ENCODE measurements at regions not wholly inside any gene's neighbourhood (a gene's known extent, or its start where the extent isn't known, plus 50 kb on each side); places are given as distances from the start of the nearest gene placed in this dataset.

DNA sequence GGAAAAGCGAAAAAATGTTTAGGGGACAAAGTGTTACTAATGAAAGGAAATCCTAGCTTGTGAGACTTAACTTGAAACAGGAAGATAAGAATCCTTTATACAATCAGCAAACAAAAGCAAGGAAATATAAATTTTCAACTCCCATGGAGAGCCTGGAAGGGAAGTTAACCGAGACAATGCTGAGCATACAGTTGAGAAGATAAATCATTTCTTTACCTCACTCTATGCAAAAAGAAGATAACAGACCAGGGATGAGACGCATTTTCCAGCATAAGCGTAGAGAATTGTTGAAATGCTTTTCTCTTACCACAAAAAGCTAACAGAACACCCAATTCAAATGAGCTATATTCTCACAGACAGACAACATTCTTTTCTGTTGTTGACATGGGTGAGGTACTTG is 309.6 kb downstream of the CWC27 start:
- TF ChIP-seq, protein P1, sequence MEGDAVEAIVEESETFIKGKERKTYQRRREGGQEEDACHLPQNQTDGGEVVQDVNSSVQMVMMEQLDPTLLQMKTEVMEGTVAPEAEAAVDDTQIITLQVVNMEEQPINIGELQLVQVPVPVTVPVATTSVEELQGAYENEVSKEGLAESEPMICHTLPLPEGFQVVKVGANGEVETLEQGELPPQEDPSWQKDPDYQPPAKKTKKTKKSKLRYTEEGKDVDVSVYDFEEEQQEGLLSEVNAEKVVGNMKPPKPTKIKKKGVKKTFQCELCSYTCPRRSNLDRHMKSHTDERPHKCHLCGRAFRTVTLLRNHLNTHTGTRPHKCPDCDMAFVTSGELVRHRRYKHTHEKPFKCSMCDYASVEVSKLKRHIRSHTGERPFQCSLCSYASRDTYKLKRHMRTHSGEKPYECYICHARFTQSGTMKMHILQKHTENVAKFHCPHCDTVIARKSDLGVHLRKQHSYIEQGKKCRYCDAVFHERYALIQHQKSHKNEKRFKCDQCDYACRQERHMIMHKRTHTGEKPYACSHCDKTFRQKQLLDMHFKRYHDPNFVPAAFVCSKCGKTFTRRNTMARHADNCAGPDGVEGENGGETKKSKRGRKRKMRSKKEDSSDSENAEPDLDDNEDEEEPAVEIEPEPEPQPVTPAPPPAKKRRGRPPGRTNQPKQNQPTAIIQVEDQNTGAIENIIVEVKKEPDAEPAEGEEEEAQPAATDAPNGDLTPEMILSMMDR (IDR thresholded peaks at IDR 0.05; ENCODE audit: extremely low read depth, missing control alignments): no peak

DNA sequence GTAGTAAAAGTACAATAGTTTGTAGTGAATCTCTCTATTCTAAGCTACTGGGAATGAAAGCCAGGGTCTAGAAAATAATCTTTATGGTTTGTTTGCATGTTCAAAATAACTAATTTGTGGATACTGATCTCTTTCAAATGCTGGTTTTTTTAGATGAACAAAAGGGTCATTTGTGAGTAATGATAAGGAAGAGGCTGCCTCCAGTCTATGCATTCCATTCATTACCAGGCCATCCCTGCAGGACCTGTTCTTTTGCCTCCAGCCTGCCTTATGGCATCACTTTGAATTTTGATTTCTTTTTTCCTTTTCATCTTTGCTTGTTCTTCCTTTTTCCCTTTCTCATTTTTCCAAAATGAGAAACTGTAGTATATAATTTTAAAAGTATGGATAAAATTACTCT is 312.3 kb downstream of the CWC27 start:
- TF ChIP-seq, protein P1 (IDR thresholded peaks at IDR 0.05; ENCODE audit: extremely low read depth, missing control alignments): no peak
- no peak for DNase-seq (ENCODE audit: low spot score)

More for the DNA sequence above, 309.6 kb downstream of the CWC27 start:
- DNase-seq (ENCODE audit: low spot score): no peak

DNA sequence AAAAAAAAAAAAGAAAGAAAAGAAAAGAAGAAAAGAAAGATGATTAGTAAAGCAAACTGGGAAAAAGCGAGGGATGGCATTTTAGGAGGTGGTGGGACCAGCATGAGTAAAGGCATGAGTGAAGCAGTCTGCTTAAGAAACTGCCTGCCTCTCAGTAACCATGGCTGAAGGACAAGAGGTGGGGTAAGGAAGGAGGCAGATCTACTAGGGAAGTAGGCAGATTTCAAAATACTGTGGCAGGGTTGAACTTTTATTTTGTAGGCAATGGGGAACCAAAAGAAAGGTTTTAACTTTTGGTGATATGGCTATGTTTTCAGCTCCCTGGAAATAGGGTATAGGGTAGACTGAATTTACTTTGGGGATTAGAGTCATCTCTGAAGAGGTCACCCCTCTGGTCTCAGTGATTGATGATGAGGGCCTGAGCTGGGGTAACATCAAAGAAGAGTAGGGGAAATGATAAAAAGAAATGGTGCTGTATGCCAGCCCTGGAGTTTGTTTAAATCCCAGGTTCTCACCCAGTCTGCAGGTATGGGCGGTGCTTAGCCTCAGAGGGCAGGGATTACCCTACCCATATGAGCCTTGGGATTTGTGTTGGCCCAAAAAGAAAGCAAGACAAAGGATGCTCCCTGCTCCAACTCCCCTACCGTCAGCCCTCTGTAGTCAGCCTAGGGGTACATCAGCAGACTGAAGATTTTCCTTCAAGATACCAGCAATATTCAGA is 316.2 kb downstream of the CWC27 start:
- TF ChIP-seq, protein P1 (IDR thresholded peaks at IDR 0.05; ENCODE audit: extremely low read depth, missing control alignments): no peak
- no peak for DNase-seq (ENCODE audit: low spot score)

DNA sequence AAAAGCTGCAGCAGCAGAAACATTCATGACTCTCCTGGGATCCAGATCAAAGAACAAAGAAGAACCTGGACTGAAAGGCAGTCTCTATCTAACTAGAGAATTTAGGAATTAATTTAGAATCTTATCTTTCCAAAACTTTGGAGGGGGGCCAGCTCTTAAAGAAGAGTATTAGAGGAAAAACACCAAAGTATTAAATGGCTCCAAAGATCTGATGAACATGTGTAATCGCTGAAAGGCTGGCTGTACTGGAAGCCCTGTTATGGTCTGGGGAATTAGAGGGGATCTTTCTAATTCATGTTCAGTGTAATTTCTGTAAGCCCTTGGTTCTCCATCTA is 316.8 kb downstream of the CWC27 start:
- DNase-seq (ENCODE audit: low spot score): no peak
- TF ChIP-seq, protein P1 (IDR thresholded peaks at IDR 0.05; ENCODE audit: extremely low read depth, missing control alignments): no peak

DNA sequence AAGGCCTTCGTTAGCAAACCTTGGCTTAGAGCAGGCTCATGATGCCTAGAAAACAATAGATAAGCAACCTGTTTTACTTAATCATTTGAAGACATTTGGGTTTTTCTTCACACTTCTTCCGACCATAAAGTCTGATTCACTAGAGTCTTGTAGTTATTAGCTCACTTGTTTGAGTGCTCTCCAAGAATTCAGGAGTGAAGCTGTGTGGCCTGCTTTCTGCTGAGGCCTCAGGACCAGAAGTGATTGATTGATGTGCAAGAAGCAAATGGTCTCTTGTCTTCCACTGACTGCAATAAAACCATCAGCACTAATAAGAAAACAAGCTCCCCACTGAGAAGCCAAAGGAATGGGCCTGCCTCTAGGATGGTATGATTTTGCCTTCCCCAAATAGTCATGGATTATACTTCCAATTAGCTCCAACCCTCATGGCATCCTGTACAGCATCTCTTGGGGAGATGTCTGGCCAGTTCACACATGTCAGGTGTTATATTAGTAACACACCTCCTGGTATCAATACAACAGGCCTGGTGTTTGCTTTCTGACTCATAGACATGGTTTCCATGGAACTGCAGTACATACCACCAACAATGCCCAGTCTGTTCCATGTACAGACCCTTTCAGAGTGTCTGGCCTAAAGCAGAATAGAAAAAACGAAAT is 317.6 kb downstream of the CWC27 start:
- TF ChIP-seq, protein P1 (IDR thresholded peaks at IDR 0.05; ENCODE audit: extremely low read depth, missing control alignments): no peak
- DNase-seq (ENCODE audit: low spot score): no peak

DNA sequence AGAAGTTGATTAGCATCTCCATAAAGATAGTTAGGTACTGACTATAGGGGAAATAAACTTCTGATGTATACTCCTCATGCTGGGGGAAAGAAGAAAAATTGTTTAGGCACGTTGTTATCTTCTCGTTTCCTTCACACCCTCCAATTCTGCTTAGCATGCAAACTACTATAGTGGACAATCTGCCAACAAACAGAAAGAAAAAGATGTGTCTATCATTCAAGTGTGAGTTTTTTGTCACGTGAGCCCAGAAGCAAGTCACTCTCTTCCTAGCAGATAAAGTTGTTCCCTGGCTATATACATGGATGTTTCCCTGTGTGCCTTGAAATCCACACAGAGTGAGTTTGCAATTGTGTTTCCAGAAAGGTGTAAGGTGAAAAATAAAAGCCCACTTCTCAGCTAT is 318.4 kb downstream of the CWC27 start:
- DNase-seq (ENCODE audit: low spot score): no peak
- TF ChIP-seq, protein P1 (IDR thresholded peaks at IDR 0.05; ENCODE audit: extremely low read depth, missing control alignments): no peak

DNA sequence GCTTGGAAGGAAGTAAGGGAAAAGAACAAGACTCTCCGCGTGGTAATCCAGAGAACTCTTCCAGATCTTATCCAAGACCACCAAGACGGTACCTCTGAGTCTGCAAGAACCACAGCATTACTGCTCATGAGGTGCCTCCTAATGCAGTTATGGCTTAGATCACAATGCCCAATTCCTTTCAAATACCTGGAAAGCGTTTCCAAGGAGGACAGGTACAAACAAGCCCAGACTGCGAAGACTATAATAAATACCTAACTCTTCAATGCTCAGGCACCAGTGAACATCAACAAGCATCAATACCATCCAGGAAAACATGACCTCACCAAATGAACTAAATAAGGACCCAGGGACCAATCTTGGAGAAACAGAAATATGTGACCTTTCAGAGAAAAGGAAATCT is 325.5 kb downstream of the CWC27 start:
- TF ChIP-seq, protein P1 (IDR thresholded peaks at IDR 0.05; ENCODE audit: extremely low read depth, missing control alignments): no peak
- no peak for DNase-seq (ENCODE audit: low spot score)

All from GM20000 (cell line).